ENCODE measurements at regions not wholly inside any gene's neighbourhood (a gene's known extent, or its start where the extent isn't known, plus 50 kb on each side); places are given as distances from the start of the nearest gene placed in this dataset.

DNA sequence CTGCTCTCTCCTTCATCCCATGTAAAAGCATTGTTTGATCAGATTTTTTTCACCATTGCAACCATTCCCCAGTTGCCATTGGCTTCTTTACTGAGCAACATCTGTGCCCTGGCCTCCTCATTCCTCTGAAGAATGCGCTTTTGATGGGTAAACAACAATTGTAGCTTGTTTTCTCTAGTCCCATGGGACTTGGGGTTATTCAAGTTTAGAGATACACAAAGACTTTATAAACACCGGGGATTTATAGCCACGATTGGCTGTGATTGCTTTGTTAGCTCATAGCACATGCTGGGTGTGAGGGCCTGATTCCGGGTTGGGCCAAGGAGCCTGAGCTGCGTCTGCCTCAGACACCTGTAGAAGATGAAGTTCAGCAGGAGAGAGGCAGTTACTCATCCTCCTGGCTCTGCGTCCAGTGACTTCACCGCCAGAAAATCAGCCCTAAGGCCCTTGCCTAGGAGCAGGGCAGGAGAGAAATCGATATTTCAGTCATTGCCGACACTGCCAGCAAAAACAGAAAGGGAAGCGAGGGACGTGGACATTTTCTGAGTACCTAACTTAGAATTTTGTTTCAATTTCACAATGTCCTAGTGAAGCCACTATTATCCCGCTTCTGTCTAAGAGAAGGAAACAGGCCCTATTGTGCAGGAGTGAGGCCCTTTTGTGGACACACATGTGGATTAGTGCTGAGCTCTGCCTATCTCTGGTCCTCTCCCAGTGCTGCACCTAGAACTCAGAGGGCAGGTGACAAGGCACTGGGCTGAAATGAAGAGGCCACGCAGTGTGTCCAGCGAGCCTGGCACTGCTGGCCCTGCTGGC lies 159.8 kb upstream of the USP24 start:
- DNase-seq: no peak

DNA sequence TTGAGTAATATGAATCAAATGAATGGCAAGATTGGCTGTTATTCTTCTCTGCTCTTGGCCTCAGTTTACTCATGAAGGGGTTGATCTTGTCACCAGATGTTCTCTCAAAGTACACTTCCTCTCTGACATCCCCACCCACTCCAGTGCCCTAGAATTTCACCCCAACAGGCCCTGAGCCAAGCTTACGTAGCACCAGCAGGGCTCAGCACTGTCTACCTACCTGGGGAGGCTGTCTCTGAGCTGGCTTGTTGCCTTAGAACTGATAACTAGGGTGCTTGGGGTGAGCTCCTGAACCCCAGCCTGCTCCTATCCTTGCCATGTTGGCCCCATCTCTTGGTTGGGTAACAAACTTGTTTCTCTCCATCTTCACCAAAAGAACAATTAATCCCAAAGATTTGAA lies 159.1 kb upstream of the USP24 start:
- no peak for DNase-seq

DNA sequence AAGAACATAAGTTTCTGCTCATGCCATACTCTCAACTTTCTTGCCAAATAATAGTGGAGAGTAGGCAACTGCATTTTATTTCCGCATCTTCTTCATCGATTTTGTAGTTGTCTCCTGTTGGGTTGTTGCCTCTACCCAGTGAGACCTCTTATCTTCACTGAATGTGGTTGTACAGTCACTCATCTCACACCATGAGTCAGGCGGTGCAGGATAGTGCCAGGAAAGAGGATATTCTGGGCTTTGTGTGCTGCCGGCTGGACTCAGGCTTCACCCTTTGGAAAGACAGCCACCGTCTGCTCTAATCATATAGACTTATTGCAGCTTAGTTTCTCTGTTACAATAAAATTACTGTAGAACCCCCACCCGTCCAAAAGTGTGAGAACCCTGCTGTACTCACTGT lies 154.3 kb upstream of the USP24 start:
- no peak for DNase-seq

GRCh38 chr1:55368698-55369097 lies 153.5 kb upstream of the USP24 start:
- no peak for DNase-seq

DNA sequence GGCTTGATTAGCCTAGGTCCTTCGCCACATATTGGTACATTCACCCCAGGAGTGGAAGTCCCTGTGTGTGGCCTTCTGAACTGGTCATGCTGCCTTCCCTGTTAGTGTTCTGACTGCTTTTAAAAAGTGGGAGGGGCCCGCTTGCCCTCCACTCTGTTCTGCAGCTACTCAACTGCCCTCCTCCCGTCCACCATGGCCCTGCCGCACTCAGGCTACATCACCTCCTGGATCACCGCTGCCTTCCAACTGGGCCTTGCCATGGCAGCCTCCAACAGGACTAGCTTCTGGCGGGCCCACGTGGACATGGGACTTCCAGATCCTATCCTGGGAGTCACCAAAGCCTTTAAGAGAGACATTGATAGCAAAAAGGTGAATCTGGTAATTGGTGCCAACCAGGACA lies 152.1 kb upstream of the USP24 start:
- no peak for DNase-seq

- no peak for DNase-seq
Observed at GRCh38 chr1:55364216-55364615, 149.1 kb upstream of the USP24 start.

DNA sequence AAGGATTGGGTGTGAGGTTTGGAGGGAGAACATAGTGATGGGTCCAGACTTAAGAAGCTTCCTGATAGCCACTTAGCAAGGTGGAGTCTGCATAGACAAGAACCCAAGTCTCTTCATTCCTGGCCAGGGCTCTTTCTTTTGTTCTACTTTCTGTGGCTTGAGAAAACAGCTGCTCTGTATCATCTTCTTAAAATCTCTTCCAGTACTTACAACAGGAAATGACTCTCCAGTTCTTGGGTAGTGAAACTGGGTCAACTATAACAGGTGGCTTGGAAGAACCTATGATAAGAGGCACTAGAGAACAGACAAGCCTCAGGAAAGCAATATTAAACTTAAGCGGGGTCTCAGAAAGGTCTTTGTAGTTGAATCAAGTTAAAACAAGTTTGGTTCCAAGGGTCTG lies 148.1 kb upstream of the USP24 start:
- DNase-seq: no peak

DNA sequence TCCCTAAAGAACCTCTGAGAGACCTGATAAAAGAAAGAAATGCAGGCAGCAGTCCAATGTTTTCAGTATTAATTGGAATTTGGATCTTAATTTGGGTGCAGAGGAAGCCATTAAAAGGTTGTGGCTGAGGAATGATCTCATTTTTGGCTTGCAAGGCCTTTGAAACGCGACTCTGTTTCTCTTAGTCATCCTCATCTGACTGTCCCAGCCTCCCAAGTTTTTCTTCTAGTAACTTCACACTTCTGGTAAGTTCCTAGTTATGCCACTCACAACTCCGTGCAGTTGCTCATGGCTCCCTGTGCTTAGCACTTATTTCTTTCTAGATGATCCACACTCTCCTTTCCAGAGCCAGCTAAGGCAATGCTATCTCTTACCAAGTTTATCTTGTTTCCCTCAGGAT lies 147.4 kb upstream of the USP24 start:
- no peak for DNase-seq

GRCh38 chr1:55359611-55360010 lies 144.4 kb upstream of the USP24 start:
- DNase-seq: no peak

- no peak for DNase-seq
Observed at GRCh38 chr1:55358581-55358980, 143.4 kb upstream of the USP24 start.

DNA sequence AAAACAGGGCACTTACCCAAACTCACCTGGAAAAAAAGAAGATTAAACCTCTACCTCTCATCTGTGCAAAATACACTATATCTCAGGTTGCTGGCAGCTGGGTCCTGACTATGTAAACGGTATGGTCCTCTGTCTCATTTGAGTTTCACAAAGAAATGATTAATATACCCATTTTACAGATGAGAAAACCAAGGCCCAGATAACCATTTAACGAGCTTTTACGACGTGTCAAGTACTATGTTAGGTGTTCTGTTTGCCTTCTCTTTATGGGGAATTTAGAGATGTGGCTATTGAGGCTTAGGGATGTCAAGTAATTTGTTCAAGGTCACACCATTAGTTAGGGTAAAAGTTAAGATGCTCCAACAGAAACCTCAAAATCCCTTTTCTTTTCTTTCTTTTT lies 140.4 kb upstream of the USP24 start:
- no peak for DNase-seq

GRCh38 chr1:55353707-55354620 lies 138.8 kb upstream of the USP24 start:
- DNase-seq: no peak

GRCh38 chr1:55352811-55353180 lies 137.6 kb upstream of the USP24 start:
- no peak for DNase-seq

DNA sequence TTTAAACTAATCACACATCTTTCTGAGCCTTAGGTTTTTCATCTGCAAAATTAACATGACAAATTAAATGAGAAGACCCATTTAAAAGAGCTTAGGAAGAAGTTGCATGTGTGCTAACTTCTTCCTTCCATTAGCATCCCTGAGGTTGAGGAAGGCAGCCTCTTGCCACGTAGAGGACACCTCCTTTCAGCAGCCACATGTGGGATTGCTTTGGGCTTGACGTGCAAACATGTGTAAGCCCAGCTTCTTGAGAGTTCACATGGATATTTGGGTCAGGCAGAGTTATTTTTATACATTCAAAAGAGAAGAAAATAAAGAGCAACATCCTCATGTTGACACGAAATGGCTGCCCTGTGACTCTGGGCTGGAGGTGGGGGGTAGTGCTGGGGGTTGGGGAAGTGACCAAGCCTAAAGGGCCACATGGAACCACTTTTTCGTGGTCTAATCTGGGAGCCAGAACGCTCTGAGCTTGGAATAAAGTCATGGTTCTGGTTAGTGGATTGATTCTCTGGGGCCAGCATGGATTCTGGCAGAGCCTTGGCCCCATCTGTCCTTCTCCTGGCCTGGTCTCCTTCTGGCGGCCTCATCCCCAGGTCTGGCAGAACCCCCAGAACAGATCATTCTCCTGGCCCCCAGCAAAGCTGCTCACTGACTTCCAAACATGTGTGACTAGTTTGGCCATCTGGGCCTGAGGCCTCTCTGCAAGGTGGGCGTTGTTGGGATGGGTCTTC lies 137.1 kb upstream of the USP24 start:
- no peak for DNase-seq

DNA sequence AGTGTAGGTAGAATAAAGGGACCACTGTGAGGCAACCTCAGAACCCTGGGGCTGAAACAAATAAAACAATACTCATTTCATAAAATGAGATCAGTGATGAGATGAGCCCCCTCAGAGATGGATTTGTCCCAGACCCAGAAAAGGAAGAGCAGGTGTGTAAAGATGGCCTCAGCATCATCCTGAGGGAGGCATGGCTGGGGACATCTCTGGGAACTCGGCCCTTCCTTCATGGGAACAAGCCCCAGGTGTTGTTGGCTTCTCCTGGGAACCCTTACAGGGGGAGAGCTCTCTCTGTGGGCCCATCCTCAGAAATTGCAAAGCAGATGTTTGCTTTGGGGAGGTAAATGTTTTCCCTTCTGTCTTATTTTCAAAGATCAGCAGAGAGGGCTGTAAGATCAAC lies 133.2 kb upstream of the USP24 start:
- DNase-seq: no peak

DNA sequence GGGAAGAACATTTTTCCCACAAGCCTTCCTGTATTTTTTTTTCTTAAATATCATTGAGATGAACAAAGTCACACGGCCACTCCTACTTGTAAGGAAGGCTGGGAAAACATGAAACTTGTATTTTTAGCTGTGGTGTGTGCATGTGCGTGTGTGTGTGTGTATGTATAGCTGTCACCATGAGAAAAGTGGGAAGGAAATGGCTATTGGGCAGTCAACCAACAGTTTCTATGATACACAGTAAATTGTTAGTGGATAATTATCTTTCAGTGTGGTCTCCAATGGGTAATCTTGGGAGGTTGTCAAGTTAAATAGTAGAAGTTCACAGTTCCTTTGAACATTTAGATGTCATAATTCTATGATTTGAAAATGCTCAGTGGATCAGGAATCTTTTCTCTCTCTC lies 132.7 kb upstream of the USP24 start:
- DNase-seq: no peak

DNA sequence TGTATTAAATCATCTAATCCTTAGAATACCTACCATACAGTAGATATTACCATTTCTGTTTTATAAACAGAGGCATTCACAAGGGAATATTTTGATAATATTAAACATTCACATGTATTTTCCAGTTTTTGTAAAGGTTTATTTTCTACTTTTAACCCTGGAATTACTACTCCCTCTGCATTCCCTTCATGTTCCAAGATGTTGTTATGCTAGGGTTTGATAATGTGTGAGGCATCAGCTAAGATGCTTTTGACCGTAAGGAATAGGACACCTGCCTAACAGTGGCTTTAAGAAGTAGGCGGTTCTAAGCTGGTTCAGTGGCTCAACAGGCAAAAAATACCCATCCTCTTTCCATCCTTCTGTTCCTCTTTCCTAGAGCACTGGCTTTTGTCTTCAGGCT lies 131.9 kb upstream of the USP24 start:
- DNase-seq: no peak

DNA sequence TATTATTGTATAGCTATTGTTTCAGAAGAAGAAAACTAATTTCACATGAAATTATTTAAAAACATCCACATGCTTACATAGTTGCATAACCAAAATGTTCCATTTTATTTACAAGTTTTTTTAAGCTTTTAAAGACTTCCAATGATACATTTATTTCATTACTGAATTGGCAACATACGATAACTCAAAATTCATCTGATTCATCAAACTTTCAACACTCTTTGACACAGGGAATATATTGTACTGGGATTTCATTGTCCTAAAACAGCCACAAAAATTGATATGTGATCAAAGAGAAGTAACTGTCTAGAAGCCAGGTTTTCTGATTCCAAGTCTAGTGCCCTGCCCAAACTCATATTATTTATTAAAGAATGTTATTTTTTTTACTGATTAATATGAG lies 131.4 kb upstream of the USP24 start:
- no peak for DNase-seq

GRCh38 chr1:55339681-55340080 lies 124.5 kb upstream of the USP24 start:
- DNase-seq: no peak

GRCh38 chr1:55338448-55338820 lies 123.3 kb upstream of the USP24 start:
- peak; percentile 28 for DNase-seq

GRCh38 chr1:55337801-55338447 lies 122.8 kb upstream of the USP24 start:
- DNase-seq: peak; percentile 13

- no peak for DNase-seq
Observed at GRCh38 chr1:55334797-55335196, 119.6 kb upstream of the USP24 start.

DNA sequence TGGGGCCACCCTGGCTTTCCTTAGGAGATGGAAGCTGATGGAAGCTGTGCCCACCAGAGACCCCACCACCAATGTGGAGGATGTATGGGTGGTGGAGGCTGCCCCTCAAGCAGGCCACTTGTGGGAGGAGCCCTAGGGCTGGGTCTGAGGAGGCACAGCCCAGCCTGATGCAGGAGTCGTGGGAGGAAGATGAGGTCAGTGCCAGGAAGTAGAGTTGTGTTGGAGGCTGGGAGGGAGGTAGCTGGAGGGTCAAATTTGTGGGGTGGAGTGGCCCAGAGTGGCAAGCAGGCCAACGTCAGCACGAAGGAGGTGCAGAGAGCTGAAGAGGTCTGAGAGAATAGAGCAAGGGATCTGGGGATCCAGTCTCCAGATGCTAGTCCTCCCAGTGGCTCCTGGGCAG lies 119.0 kb upstream of the USP24 start:
- no peak for DNase-seq
